Gastrocnemius medialis (tissue), 4 donors: ENCODE measurements at regions not wholly inside any gene's neighbourhood (a gene's known extent, or its start where the extent isn't known, plus 50 kb on each side); places are given as distances from the start of the nearest gene placed in this dataset.

Source experiments
- ATAC-seq, 2 donors: fragments of 150-250 bp; one replicate each; pipeline ENCODE4 v1.9.1; 2016
- DNase-seq, 2 donors: peaks; one replicate each; pipeline ENCODE4 v3.0.0-alpha.2; 2019
- H3K27ac ChIP-seq, 4 donors: fragments of 200-600 bp; sonication (generic); 1 replicate in 1 of 4; 2 replicates in 3 of 4; pipeline ENCODE4 v1.5.1; 2016 to 2018; ENCODE audit warnings: mild to moderate bottlenecking in 2 of 4, moderate library complexity in 1 of 4
- H3K27me3 ChIP-seq, 3 donors: fragments of 200-600 bp; sonication (generic) in 2 of 3; 1 replicate in 1 of 3; 2 replicates in 2 of 3; pipeline versions ENCODE4 v1.5.1 to v1.6.0; 2016 to 2019; ENCODE audit warnings: mild to moderate bottlenecking in 1 of 3, moderate library complexity in 1 of 3
- H3K36me3 ChIP-seq, 2 donors: fragments of 200-600 bp; sonication (generic) in 1 of 2; one replicate each; pipeline ENCODE4 v1.5.1; 2017 to 2018
- H3K4me1 ChIP-seq, 2 donors: fragments of 200-600 bp; sonication (generic) in 1 of 2; one replicate each; pipeline ENCODE4 v1.5.1; 2016 to 2017; ENCODE audit warnings: mild to moderate bottlenecking in 2 of 2
- H3K4me3 ChIP-seq, 4 donors: fragments of 200-600 bp; sonication (generic) in 3 of 4; 1 replicate in 1 of 4; 2 replicates in 3 of 4; pipeline ENCODE4 v1.5.1; 2016 to 2019; ENCODE audit warnings: mild to moderate bottlenecking in 2 of 4
- H3K9me3 ChIP-seq, 3 donors: fragments of 200-600 bp; sonication (generic) in 2 of 3; 1 replicate in 1 of 3; 2 replicates in 2 of 3; pipeline ENCODE4 v1.5.1; 2016 to 2019
- CTCF ChIP-seq, 5 experiments: fragments of 450-650 bp in 3 of 5; fragments of 200-600 bp in 2 of 5; sonication (generic) in 2 of 5; IDR thresholded peaks in 4 of 5; conservative IDR thresholded peaks in 1 of 5; 1 replicate in 4 of 5; 2 replicates in 1 of 5; pipeline ENCODE4 v1.5.1; 2016 to 2019; ENCODE audit warnings: antibody characterized with exemption in 5 of 5, mild to moderate bottlenecking in 3 of 5, moderate library complexity in 3 of 5
- POLR2A ChIP-seq, 2 donors: fragments of 450-650 bp; IDR thresholded peaks; one replicate each; pipeline ENCODE4 v1.6.1; 2017; ENCODE audit warnings: antibody characterized with exemption in 2 of 2, mild to moderate bottlenecking in 2 of 2, moderate library complexity in 2 of 2
- in situ Hi-C, 4 donors: fragments of 200-750 bp; cut with MboI; loops; one replicate each; pipeline versions ENCODE4 v1.15.0 to v1.8.0; 2017; ENCODE audit warnings: low sequenced_read_pairs in 4 of 4
- intact Hi-C: fragments of 100-400 bp; cut with DNase I; formaldehyde crosslinking; loops from one replicate; pipeline ENCODE4 v1.15.1; 2023; ENCODE audit warnings: low total_unique reads

GRCh38 chr15:61656391-61656790 lies 403.9 kb downstream of the VPS13C start:
- intact Hi-C loops (no loop called here), in situ Hi-C loops (no loop called here)
- H3K9me3 ChIP-seq: no peaks in the 10 kb centered on the region
- no peak overlapping the region for H3K4me3 ChIP-seq
- ATAC-seq (no peak), DNase-seq (no peak)
- H3K27ac ChIP-seq: peak overlapping the region in 1 of 4 donors; percentile 82
- no peaks in the 10 kb centered on the region for H3K27me3 ChIP-seq
- TF ChIP-seq CTCF (IDR thresholded peaks at IDR 0.05 in 4 of 5, conservative IDR thresholded peaks at IDR 0.05 in 1 of 5) (no peak), POLR2A (IDR thresholded peaks at IDR 0.05) (no peak)
- peaks cover 9 to 23% of the 10 kb centered on the region in 2 donors for H3K4me1 ChIP-seq
- no peaks in the 10 kb centered on the region for H3K36me3 ChIP-seq

- intact Hi-C loops: no loop called here
- DNase-seq (no peak), ATAC-seq (peak in 1 of 2 donors; percentile 25)
- Histone ChIP-seq H3K4me3 (no peak overlapping the region), H3K4me1 (peaks cover 9 to 23% of the 10 kb centered on the region in 2 donors), H3K27ac (peak overlapping the region in 3 of 4 donors; percentile 46 to 82 (median 75)), H3K9me3 (no peaks in the 10 kb centered on the region), H3K27me3 (no peaks in the 10 kb centered on the region), H3K36me3 (no peaks in the 10 kb centered on the region)
- in situ Hi-C loops: no loop called here
- TF ChIP-seq POLR2A (IDR thresholded peaks at IDR 0.05): no peak
- TF ChIP-seq CTCF (IDR thresholded peaks at IDR 0.05 in 4 of 5, conservative IDR thresholded peaks at IDR 0.05 in 1 of 5): no peak
These were observed 404.4 kb downstream of the VPS13C start for GRCh38 chr15:61655881-61656280.

- in situ Hi-C loops: no loop called here
- H3K4me3 ChIP-seq: no peak overlapping the region
- TF ChIP-seq CTCF (IDR thresholded peaks at IDR 0.05 in 4 of 5, conservative IDR thresholded peaks at IDR 0.05 in 1 of 5): no peak
- no peak for TF ChIP-seq POLR2A (IDR thresholded peaks at IDR 0.05)
- intact Hi-C loops: no loop called here
- H3K4me1 ChIP-seq: peaks cover 9 to 23% of the 10 kb centered on the region in 2 donors
- no peaks in the 10 kb centered on the region for H3K27me3 ChIP-seq
- H3K36me3 ChIP-seq: no peaks in the 10 kb centered on the region
- DNase-seq: peak; percentile 58 to 69
- ATAC-seq: peak; percentile 70 to 84
- H3K27ac ChIP-seq: peak overlapping the region; percentile 46 to 82 (median 74)
- no peaks in the 10 kb centered on the region for H3K9me3 ChIP-seq
These were observed 405.3 kb downstream of the VPS13C start for GRCh38 chr15:61654918-61655317.

- Histone ChIP-seq H3K4me3 (no peak overlapping the region), H3K36me3 (no peaks in the 10 kb centered on the region), H3K27me3 (no peaks in the 10 kb centered on the region), H3K4me1 (peaks cover 5 to 23% of the 10 kb centered on the region in 2 donors), H3K9me3 (no peaks in the 10 kb centered on the region), H3K27ac (peak overlapping the region; percentile 46 to 82 (median 74))
- peak; percentile 42 to 49 for DNase-seq
- TF ChIP-seq CTCF (IDR thresholded peaks at IDR 0.05 in 4 of 5, conservative IDR thresholded peaks at IDR 0.05 in 1 of 5) (no peak), POLR2A (IDR thresholded peaks at IDR 0.05) (no peak)
- in situ Hi-C loops (no loop called here), intact Hi-C loops (no loop called here)
- ATAC-seq: peak; percentile 53 to 68
These were observed 406.1 kb downstream of the VPS13C start for GRCh38 chr15:61654002-61654740.
